ENCODE measurements at regions not wholly inside any gene's neighbourhood (a gene's known extent, or its start where the extent isn't known, plus 50 kb on each side); places are given as distances from the start of the nearest gene placed in this dataset.

GRCh38 chr2:145593991-145594614 is 1074.2 kb upstream of the ZEB2 start:
- no peak for DNase-seq

- no peak for DNase-seq
These were observed 1073.4 kb upstream of the ZEB2 start for GRCh38 chr2:145593280-145593679.

DNA sequence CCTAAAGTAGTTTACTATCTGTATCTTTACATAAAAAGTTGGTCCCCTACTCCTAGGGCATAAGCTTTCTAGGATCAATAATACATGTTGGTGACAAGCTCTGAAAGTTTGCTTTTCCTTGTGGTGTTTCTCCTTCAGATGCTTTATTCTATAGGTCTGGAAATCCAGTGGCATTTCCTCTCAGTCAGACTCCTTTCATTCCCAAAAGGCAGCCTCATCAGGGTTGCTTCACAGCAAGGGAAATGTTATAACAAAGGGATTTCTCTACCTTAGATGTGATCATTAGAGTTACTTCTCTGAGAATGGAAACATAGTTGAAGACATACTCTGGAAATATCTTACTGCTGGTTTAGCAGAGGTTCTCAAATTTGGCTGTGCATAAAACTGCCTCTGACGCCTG is 1072.4 kb upstream of the ZEB2 start:
- DNase-seq, result no peak

- no peak for DNase-seq
These were observed 1071.3 kb upstream of the ZEB2 start for GRCh38 chr2:145591109-145591809.

DNA sequence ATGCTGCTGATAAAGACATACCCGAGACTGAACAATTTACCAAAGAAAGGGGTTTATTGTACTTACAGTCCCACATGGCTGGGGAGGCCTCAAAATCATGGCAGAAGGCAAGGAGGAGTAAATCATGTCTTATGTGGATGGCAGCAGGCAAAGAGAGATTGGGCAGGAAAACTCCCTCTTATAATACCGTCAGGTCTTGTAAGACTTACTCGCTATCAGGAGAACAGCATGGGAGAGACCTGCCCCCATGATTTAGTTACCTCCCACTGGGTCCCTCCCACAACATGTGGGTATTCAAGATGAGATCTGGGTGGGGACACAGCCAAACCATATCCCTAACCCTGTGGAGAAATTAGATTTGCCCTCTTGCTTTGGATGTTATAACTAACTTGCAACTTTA is 1068.0 kb upstream of the ZEB2 start:
- no peak for DNase-seq

DNA sequence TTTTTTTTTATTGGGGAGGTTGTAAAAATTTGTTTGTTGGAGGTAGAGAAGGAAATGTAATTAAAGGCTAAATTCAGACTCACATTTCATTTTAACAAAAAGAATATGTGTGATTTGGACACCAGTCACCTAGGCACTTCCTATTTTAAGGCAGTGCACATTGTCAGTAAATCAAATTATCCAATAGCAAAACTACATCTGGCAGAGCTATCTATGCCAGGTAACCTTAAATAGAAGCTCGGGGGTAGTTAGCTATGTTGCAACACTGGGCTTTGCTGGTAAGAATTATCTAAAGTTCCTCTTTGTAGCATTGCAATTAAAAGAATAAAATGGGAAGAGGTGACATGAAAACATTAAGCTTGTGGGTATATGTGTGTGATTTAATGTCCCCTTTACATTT is 1064.4 kb upstream of the ZEB2 start:
- no peak for DNase-seq

DNA sequence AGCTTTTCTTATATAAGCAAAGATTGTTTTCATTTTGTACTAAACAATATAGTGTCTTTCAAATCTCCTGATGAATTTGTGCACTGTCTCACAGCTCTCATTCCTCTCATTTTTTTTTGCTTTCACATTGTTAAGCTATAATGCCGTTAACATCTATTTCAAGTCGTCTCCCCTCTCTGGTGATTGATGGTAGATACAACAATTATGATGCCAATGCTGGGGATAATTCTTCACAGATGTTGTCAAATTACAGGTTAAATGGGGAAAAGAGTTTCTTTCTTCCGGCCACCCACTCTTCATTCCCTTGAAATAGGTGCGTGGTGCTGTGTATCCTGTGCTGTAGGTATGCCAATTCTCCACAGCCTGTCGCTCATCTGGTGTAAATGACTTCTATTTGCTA is 1053.7 kb upstream of the ZEB2 start:
- DNase-seq, result no peak

GRCh38 chr2:145572238-145572637 is 1052.3 kb upstream of the ZEB2 start:
- DNase-seq, result no peak

GRCh38 chr2:145569108-145569507 is 1049.2 kb upstream of the ZEB2 start:
- no peak for DNase-seq

- no peak for DNase-seq
These were observed 1044.1 kb upstream of the ZEB2 start for GRCh38 chr2:145563741-145564615.

DNA sequence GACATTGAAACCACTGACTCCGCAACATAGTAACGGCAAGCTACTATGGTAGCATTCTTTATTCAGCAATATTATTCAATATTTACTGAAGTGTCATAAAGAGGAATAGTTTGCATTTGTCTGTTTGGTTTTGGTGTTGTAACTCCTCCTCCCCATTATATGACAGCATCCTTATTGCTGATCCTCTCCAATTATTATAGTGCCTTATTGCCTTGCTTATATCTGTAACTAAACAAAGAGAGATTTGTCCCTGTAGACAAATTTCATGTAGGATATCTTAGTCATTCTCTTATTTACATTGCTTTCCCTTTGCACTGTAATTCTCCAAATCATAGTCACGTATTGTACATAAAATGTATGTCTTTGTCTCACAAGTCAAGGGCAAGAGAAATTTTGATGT is 1041.2 kb upstream of the ZEB2 start:
- no peak for DNase-seq

DNA sequence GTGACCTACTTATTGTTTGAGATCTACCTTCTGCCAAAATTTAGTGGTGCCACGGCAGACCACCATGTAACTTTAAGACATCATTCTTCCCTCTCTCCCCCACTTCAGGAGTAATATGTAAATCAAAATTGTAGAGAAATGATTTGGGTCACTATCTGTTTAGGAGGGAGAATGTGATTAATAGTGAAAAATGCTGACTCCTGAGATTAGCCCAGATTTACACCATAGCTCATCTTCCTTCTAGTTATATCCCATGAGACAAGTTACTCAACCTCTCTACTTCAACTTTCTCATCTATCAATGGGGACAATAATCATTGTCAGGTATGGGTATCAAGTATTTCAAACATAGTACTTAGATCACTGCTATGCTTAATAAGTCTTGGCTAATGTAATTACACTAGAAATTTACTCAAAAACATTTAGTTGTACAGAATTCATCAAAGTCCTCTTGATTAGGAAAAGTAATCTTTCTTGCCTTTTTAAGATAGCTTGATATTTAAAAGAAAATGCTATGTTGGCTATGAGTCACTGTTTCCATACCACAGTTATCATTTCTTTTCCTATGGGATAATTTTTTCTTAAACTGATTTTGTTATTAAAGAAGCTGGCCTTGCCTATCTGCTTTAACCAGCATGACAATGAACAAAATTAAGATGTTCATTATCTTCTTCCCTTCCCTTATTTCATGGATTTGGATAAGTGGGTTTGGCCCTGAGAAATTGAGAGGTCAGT is 1038.9 kb upstream of the ZEB2 start:
- DNase-seq, result no peak

DNA sequence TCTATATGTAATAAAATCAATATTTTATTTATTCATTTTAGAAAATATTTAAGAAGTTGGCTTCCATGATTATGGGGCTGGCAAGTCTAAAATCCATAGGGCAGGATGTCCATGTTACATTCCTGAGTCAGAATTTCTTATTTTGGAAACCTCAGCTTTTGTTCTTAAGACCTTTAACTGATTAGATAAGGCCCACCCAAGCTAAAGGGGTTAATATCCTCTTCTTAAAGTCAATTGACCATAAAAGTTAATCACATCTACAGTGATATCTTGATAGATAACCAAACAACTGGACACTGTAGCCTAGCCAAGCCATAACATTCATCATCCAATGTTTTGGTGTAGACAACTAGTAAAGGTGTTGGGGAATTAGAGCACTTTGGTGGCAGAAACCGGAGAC is 1035.4 kb upstream of the ZEB2 start:
- no peak for DNase-seq

- DNase-seq, result no peak
These were observed 1031.8 kb upstream of the ZEB2 start for GRCh38 chr2:145551686-145552085.

DNA sequence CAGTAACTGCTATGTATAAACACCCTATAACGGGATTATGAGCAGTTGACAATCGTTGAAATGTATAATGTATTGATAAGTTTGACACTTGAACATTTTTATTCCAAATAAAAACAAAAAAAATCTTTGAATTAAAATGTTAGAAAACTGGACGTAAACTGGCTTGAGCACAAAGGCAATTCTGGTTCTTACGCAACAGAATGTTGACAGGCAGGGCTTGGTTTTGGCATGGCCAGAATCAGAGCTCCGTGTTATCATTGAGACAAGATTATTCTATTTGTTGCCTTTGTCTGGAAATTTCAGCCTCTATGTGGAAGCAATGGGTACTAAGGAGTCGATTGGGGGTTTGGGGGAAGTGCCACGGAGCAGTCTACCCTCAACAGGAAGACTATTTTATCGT is 1028.6 kb upstream of the ZEB2 start:
- DNase-seq, result no peak

DNA sequence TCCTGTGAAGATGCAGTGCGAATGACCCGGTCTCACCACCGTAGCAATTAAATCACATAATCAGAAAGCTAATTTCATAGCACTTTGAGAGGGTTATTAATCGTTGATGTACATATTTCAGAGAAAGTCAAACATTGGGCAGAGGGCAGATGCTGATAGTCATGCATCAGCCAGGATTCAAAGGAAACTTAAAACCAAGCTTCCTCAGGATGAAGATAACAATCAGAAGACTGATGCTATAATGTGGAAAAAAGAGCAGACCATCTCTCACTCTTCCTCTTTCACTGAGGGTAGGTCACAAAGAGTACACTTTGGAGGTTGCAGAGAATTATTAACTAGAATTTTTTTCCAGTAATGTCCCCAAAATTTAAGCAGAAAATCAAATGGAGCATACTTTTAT is 1027.7 kb upstream of the ZEB2 start:
- no peak for DNase-seq

DNA sequence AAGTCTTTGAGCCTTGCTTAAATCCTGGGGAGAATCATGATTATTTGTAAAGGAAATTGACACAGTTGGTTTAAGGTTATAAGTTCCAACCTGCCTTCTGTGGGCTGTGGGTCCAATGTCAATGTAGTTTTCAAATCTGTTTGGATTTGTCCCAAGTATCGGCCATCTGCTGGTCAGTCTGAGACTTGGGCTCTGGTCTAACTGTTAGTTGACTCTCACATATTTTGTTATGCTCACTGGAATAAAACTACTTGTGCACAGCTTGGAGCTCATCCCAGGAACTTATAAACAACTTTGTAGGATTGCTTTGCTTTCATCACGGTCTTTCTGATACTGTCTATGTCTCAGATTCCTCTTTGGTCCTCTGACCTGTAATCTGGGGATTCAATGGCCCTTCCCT is 1026.2 kb upstream of the ZEB2 start:
- no peak for DNase-seq

DNA sequence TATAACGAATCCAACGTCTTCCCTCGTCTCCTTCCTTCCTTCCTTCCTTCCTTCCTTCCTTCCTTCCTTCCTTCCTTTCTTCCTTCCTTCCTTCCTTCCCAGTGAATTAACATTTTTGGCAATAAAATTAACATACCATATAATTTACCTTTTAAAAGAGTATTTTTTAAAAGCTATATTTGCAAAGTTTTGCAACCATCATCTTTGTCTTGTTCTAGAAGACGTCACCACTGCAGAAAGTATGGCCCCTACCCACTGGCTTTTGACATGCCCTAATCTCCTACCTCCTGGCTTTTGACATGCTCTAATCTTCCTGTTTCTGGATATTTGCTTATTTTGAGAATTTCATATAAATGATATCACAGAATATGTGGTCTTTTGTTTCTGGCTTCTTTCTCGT is 1023.9 kb upstream of the ZEB2 start:
- DNase-seq, result no peak

DNA sequence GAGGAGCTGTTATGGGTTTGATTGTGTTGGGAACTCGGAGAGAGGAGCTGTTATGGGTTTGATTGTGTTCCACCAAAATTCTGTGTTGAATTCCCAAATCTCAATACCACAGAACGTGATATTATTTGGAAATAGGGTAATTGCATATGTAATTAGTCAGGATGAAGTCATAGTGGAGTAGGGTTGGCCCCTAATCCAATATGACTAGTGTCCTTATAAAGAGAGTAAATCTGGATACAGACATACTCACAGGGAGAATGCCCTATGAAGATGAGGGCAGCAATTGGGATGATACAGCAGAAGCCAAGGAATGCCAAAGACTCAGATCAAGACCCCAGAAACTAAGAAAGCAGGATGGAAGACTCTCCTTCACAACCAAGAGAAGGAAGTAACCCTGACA is 1023.2 kb upstream of the ZEB2 start:
- DNase-seq, result no peak

- DNase-seq, result no peak
These were observed 1021.1 kb upstream of the ZEB2 start for GRCh38 chr2:145541028-145541427.

- DNase-seq, result no peak
These were observed 1018.9 kb upstream of the ZEB2 start for GRCh38 chr2:145538661-145539350.

DNA sequence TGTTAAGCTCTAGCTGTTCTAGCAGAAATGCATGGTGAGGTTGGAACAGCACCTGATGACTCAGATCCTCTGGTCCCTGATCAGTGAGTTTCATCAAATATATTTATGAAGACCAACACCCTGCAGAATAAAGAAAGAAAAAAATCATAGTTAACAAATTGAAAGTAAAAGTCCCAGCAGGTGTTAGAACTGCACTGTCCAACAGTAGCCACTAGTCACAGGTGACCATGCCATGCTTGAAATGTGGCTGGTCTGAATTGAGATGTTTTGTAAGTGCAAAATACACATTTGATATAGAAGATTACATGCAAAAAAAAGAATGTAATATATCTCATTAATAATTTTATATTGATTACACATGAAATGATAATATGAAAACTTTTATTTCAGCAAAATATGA is 1010.7 kb upstream of the ZEB2 start:
- DNase-seq, result no peak

DNA sequence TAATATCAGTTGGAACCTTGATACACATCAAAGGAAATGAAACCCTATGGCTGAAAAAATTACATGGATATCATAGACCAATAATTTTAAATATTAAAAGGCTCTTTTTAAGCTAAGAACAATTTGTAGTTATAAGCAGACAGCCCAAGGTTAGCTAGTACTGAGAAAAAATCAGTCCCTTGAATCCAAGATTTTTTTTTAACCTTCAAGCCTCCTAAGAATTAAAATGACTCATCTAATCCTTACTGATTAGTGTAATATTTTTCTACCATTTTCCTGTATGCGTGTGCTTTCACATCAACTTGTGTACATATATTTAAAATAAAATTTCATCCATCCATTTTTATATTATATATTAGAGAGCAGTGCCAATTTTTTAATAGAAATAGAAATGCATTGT is 1004.9 kb upstream of the ZEB2 start:
- DNase-seq, result no peak
